OCI-M2 (cell line): ENCODE measurements at regions not wholly inside any gene's neighbourhood (a gene's known extent, or its start where the extent isn't known, plus 50 kb on each side); places are given as distances from the start of the nearest gene placed in this dataset.
"Not testable (repeated sequence)": the region's sequence is repeated elsewhere in the genome, so short reads cannot be mapped to it uniquely, and the experiment has no call there.

Experiments
- DNase-seq: peaks from one replicate; lab custom pipeline; 2025; ENCODE audit not compliant: unreplicated experiment; lab: John Stamatoyannopoulos, UW

DNA sequence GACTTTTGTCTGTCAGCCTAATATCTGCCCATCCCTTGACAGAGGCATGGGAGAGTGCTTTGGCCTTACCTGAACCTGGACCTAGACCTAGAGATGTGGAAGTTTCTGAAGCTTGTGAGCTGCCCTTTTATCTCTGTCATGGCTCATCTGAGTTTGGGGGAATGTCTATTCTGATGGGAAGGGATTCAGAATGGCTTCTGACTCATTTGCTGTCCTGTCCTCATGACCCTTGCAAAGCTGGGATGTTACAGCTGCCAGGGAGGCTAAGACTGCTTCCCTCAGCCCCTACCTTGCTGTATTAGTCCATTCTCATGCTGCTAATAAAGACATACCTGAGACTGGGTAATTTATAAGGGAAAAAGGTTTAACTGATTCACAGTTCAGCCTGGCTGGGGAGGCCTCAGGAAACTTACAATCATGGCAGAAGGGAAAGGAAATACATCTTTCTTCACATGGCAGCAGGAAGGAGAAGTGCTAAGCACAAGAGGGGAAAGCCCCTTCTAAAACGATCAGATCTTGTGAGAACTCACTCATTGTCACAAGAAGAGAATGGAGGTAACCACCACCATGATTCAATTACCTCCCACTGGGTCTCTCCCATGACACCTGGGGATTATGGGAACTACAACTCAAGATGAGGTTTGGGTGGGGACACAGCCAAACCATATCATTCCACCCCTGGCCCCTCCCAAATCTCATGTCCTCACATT lies 252.2 kb downstream of the ERMARD start:
- DNase-seq = no peak

DNA sequence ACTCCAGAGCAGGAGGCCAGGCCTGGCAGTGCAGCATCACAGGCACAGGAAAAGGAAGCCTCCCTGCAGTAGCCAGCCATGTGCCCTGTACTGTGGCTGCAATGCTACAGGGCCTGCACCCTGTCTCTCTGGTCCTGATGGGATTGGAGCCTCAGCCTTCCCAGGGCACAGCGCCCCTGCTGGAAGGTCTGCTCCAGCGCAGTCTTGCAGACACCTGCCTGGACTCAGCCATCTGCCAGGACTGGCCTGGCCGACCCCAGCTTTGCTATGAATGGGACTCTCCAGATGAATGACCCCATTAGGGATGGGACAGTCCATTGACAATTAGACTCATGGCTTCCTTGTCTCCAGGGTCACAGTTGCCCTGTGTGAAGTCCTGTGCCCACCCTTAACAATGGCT lies 251.6 kb downstream of the ERMARD start:
- no peak for DNase-seq

DNA sequence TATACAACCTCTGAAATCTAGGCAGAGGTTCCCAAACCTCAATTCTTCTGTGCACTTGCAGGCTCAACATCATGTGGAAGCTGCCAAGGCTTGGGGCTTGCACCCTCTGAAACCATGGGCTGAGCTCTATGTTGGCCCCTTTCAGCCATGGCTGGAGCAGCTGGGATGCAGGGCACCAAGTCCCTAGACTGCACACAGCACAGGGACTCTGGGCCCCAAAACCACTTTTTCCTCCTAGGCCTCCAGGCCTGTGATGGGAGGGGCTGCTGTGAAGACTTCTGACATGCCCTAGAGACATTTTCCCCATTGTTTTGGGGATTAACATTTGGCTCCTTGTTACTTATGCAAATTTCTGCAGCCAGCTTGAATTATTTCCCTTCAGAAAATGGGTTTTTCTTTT lies 250.4 kb downstream of the ERMARD start:
- DNase-seq = not testable (repeated sequence)

DNA sequence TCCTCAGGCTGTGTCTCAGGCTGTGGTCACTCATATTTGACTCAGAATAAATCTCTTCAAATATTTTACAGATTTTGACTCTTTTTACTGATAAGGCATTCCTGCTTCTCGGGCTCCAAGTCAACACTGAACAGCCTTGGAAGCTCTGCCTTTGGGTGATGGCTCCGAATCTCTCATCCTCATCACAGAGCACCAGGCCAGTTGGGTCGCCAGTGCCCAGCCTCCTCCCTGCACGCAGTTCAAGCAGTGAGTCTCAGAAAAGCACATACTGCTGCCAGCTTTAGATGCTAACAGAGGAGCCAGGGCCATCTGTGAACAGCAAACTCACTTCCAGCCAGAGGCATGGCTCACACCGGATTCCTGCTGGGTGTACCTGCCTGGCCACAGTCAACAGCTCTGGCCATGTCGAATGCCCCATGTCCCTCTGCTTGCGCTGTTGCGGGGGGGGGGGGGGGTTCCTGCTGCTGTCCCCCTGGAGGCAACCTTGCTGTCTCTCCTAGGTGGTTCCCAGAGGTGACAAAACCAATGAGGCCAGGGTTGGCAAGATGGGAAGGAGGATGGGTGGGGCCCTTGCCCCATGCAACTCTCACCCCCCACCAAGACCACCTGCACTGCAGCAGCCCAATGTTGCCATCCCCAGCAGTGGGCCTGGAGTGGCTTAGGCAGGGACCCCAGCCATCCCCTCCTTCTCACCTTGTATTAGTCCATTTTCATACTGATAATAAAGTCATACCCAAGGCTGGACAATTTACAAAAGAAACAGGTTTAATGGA lies 248.8 kb downstream of the ERMARD start:
- no peak for DNase-seq

DNA sequence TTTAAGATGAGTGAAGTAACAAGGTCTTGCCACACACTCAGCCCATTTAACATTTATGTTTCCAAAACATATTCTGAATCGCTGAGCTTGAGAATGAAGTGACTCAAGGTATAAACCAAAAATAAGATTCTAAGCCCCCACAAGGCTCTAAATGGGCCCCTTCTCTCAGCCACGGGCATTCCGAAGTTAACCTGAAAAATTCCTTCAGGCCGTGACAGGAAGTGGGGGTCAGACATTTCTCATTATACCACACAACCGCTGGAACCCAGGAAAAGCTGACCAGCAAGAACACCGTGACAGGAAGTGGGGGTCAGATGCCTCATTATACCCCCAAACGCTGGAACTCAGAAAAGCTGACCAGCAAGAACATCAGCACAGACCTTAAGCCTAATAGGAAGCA lies 247.9 kb downstream of the ERMARD start:
- DNase-seq = no peak

DNA sequence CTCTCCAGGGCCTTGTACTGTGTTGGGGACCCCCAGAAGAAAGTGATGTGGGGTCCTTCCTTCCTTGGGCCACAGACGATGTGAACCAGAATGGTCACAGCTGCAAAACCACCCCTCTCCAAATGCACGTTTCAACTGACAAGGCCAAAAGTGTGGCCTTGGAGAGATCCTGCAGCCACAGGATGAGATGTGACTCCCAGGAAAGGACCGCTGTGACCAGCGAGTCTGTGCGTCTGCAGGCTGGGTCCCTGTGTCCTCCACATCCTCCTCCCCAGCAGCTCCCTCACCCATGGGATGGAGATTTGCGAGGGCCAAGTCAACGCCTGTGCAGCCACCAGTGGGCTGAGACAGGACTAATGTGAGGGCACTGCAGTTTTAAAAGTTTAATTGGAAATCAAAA lies 247.0 kb downstream of the ERMARD start:
- no peak for DNase-seq

DNA sequence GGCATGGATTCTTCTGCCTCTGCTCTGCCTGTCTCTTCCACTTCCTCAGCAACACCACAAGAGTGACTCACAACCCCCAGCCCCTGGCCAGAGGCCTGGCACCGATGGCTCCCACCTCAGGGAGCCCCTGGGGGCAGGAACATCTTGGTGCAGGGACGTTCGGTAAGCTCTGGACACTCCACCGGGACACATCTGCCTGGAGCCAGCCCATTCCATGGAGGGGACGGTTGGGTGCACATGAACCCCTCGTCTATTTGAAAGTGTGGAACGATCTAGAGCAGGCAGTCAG lies 246.5 kb downstream of the ERMARD start:
- DNase-seq = no peak

DNA sequence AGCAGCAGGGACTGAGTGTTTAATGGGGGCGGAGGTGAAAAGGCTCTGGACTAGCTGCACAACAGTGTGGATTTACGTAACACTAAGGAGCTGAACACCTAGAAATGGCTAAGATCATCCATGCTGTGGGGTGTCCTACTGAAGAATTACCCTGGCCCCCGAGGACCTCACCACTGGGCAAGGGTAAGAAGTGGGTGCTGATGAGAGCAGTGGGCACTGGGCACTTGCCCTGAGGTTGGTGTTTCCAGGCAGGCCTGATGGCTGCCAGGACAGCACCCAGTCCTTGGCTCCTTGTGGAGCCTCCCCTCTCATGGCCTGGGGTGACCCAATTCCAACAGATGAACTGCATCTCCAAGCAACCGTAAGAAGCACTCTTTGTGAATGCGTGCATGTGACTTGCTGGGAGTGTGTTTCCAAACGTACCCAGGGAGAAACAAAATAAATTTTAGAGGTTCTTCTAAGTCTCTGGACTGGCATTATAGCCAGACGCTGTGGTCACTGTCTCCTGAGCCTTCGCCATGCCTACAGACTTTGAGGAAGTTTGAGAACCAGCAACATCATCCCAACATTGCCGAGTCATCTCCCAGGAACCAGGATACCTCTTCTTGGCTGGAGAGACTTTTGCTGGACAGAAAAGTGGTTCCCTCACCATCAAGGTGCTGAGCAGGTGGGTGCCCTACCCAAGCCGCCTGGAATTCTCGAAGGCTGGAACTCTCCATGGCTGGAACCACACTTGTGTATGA lies 245.9 kb downstream of the ERMARD start:
- no peak for DNase-seq

DNA sequence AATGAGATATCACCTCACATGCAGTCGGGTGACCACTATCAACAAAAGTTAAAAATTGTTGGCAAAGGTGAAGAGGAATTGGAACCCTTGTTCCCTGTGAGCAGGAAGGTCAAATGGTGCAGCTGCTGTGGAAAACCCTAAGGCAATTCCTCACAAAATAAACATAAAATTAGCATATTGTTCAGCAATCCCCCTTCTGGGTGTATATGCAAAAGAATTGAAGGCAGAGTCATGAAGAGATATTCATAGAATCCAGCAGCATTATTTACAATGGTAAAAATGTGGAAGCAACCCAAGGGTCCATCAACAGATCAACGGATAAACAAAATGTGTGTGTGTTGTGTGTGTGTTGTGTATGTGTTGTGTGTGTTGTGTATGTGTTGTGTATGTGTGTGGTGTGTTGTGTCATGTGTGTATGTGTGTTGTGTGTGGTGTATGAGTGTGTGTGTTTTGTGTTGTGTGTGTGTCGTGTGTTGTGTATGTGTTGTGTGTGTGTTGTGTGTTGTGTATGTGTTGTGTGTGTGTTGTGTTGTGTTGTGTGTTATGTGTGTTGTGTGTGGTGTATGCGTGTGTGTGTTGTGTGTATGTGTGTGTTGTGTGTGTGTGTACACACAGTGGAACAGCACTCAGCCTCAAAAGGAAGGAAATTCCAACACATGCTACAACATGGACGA lies 245.1 kb downstream of the ERMARD start:
- DNase-seq = no peak

DNA sequence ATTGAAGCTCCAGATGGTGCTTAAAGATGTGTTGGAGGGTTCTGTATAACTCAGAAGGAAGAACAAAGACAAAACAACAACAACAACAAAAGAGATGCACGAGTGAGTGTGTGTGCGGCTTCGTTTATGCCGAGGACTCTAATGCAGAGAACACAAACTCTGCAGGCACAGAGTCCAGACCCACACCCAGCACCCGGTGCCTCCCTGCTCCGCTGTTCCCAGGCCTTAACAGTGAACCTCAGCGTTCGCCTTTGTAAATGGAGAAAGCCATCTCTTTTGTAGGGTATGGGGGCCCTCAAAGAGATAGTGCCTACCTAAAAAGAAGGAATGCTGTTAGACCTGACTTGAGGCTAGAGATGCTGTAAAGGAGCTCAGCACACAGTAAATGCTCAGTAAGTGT lies 243.3 kb downstream of the ERMARD start:
- DNase-seq = no peak

DNA sequence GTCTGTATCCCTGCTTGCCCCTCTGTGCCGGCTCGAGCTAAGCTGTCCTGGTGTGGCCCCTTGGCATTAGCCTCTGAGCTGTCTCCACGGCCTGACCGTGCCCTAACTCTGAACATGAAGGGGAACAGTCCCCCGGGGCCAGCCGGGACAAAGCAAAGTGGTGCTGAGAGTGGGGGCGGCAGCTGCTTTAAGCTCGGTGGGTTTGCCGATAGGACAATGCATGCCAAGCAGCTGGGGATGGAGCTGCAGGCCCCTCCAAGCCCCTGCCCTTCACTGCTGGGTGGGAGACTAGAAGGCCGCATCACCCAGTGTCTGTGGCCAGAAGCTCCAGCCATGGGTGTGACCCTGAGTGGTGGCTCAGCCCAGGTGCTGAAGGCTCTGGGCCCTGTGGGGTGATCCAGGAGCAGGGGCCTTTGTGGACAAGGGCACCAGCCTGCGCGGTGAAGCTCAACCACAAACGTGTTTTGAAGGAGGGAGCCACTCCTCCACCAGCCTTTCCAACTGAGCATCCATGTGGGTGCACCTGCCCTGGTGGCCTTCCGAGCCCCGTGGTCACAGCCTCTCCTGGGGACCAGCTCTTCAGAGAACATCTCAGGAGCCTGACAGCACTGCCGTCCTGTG lies 242.5 kb downstream of the ERMARD start:
- no peak for DNase-seq

DNA sequence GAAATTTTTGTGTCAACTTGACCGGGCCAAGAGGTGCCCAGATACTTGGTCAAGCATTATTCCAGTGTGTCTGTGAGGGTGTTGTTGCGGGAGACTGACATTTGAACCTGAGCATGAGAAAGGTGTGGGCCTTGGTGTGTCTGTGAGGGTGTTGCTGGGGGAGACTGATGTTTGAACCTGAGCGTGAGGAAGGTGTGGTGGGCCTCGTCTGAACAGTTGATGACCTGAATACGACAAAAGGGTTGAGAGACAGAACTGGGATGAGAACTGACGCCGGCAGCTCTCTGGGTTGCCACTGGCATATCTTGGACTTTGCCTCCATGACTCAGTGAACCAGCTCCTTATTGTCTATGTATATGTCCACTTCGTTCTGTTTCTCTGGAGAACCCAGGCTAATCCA lies 240.5 kb downstream of the ERMARD start:
- no peak for DNase-seq

DNA sequence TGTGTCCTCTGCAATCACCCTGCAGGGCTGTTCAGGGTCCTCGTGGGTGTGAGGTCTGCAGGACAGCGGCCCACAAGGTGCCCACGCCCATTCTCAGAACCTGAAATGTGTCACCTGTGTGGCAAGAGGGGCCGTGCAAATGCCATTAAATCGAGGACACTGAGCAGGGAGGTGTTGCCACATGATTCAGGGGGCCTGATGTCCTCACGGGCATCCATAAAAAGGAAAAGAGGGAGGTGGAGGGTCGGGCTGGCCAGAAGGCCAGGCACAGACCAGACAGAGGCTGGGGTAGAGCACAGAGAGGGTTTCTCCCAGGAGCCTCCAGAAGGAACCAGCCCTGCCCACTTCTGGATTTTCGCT lies 239.6 kb downstream of the ERMARD start:
- DNase-seq = no peak

DNA sequence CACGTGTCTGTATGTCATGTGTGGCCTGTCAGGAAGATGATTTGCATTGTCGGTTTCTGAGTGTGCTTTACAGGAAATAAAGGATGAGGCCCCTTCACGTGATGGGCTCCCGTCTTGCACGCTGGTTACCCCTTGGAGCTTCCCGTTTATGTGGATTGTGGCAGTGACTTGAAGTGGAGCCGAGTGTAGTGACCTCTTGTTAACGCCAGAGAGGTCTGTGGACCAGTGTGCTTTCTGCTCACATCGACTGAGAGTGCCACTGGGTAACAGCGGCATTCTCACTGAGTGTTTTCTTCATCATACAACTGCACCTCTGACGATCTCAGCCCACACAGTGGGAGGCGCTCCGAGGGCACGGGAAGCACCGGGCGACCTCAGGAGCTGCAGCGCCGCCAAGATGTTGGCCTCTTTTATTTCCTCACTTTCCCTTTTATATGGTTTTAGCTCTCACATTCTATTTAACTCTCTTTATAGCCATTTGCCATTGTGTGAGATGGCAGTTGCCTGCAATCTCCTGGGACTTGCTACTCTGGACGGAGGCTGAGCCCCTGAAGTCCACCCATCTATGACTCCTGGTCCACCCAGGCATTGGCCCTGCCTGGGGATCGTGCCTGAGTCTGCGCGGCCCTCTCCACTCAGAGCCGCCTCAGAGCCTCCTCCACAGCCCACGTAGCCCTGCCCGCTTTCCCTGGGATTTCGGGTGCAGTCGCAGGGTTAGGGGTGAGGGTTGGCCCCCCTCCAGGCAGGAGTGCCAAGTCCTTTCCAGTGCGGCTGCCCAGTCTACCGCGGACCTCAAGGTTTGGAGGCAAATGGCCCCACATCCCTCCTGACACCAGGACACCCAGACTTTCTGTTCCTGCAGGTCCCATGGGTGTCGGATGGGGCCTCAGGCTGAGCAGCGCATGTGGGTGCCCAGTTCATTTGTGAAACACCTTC lies 238.9 kb downstream of the ERMARD start:
- no peak for DNase-seq

DNA sequence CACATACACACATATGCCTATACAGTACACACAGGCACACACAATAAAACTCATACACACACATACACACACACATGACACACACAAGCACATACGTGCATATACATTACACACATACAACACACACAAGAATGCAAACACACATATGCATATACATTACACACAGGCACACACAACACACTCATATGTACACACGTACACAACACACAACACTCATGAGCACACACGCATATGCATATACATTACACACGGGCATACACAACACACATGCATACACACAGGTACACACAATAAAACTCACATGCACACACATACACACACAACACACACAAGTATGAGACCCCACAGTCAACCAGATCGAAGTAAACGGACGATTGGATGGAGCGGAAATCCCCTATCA lies 238.2 kb downstream of the ERMARD start:
- DNase-seq = no peak

DNA sequence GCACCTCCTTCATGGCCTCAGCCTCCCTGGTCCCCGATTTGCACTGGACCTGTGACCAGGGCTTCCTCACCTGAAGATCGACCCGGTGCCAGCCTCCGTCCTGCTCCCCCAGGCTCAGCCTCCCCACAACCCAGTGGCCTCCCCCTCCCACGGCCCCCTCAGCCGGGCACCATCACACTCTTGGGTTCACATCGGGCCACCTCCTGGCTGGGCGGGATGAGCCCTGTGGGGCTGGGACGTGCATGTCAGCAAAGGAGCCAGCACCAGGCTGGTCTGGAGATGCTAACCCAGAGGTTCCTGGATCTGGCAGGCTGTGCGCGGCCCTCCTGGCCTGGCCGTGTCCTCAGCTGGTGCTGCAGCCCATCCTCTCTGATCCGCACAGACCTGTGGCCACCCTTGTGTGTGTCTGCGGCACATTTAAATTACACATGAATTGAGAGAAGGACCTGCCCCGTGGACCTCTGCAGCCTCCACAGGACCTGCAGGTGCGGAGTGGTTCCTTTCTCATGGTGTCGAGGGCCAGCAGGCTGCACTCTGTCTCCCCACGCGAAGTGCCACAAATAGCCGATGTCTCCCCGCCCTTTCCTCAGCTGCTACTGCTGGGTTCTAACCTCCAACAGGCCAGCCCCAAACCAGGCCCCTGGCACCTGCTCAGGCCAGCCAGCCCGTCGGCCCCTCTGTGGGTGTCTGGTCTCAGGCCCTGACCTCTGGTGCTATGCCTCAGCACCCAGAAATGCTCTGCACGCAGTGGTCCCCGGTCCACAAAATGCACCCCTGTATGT lies 237.5 kb downstream of the ERMARD start:
- DNase-seq = no peak

DNA sequence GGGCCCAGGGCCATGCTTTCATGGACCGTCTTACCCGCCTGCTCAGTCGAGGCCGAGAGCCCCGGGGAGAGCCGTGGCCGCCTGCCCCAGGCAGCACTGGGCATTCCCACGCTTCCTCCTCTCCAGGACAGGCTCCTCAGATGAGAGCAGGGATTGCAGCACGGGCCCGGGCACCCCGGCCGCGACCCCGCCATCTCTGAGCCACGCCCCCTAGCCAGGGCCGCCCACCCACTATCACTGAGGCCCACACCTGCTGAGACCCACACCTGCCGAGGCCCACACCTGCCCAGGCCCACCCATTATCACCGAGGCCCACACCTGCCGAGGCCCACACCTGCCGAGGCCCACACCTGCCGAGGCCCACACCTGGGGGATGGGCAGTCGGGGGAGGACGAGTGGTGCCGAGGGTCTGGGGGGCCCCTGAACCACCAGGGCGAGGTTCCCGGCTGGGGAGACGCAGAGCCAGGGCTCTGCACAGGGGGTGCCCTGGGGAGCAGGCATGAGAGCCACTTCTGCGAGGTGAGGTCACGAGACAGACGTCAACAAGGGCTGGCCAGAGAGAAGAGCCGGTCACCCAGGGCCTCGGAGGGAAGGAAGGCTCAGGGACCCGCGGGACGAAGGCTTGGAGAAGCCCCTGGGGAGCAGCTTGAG lies 235.6 kb downstream of the ERMARD start:
- DNase-seq = no peak

DNA sequence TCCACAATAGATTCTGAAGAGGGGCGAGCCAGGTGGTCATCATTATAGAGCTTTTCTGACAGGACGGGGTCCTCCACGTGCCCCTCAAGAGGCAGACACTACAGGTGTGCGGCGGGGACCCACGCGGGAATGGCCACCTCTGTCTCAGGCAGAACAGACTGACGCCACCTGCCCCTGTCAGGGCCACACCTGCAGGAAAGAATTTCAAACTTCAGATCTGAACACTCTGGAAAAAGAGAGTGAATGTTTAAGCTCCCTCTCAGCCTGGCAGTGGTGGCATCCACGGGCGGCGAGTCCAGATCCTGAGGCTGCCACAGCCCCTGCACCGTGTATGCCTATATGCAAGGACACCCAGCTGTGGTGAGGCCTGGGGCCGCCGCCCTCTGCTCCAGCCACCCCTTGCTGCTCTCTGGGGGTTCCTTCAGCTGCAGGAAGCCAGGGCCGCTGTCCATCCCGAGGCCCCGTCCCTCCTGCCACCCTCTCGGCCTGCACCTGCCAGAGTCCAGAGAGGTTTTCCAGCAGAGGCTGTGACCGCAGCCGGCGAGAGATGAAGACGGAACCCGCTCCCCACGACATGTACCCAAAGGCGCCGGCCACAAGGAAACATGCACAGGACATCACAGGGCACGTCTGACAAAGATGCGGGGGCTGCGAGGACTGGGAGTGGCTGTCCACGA lies 234.9 kb downstream of the ERMARD start:
- no peak for DNase-seq
